ENCODE measurements at regions not wholly inside any gene's neighbourhood (a gene's known extent, or its start where the extent isn't known, plus 50 kb on each side); places are given as distances from the start of the nearest gene placed in this dataset.

DNA sequence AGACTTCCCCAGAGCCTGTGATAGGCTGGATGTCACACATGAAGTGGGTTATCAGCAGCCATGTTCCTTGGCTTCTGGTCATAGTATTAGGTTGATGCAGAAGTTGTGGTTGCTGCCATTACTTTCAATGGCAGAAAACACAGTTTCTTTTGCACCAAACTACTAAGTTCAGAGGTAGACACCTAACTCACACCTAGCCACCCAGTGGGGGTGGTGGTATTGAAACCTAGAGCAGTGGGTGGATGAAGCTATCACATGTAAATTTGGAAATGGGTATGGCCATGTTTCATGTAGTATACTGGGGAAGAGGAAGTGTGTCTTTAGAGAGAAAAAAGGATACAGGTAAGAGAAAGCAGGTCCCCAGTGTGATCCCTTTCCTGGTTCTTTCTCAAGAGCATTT, 347.9 kb upstream of the SEMA6A start:
- TF ChIP-seq, protein P1, sequence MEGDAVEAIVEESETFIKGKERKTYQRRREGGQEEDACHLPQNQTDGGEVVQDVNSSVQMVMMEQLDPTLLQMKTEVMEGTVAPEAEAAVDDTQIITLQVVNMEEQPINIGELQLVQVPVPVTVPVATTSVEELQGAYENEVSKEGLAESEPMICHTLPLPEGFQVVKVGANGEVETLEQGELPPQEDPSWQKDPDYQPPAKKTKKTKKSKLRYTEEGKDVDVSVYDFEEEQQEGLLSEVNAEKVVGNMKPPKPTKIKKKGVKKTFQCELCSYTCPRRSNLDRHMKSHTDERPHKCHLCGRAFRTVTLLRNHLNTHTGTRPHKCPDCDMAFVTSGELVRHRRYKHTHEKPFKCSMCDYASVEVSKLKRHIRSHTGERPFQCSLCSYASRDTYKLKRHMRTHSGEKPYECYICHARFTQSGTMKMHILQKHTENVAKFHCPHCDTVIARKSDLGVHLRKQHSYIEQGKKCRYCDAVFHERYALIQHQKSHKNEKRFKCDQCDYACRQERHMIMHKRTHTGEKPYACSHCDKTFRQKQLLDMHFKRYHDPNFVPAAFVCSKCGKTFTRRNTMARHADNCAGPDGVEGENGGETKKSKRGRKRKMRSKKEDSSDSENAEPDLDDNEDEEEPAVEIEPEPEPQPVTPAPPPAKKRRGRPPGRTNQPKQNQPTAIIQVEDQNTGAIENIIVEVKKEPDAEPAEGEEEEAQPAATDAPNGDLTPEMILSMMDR (IDR thresholded peaks at IDR 0.05): no peak
- no peak for TF ChIP-seq ZFX (IDR thresholded peaks at IDR 0.05; ENCODE audit: borderline replicate concordance)

Data from 22Rv1 (cell line).